Raji (cell line): ENCODE measurements at regions not wholly inside any gene's neighbourhood (a gene's known extent, or its start where the extent isn't known, plus 50 kb on each side); places are given as distances from the start of the nearest gene placed in this dataset.

Source experiments
- POLR2A ChIP-seq: IDR thresholded peaks from 2 replicates; pipeline ENCODE4 v1.6.1; 2011; ENCODE audit warnings: low read depth, low read length, control low read depth; ENCODE audit not compliant: insufficient read depth

DNA sequence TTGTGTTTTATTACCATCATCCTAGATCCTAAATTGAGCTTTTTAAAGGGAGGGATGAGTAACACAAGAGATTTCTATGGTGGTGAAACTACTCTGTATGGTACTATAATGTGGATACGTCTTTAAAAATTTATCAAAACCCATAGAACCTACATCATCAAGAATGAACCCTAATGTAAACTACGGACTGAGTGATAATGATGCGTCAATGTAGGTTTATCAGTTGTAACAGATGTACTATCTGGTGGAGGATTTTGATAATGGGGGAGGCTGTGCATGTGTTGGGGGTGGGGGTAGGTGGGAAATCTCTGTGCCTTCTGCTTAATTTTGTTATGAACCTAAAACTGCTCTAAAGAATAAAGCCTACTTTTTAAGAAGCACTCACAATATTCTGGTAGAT, 724.1 kb upstream of the SOX9 start:
- TF ChIP-seq POLR2A, result no peak

DNA sequence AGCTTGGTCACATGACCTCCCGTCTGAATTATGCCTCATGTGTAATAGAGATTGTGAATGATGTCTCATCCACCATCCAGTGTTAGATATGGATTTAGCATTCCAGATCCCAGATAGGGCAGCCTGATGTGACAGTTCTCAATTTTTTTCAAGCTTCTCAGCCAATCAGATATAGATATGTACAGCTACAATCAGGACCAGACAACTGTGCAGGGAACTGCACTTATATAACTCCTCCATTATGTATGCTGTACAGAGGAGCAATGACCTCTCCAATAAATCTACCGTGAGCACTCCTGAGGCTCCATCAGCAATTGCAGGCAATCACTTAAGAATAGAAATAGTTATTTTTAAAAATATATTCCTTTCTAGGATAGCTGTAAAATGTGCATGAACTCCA, 722.8 kb upstream of the SOX9 start:
- no peak for TF ChIP-seq POLR2A

DNA sequence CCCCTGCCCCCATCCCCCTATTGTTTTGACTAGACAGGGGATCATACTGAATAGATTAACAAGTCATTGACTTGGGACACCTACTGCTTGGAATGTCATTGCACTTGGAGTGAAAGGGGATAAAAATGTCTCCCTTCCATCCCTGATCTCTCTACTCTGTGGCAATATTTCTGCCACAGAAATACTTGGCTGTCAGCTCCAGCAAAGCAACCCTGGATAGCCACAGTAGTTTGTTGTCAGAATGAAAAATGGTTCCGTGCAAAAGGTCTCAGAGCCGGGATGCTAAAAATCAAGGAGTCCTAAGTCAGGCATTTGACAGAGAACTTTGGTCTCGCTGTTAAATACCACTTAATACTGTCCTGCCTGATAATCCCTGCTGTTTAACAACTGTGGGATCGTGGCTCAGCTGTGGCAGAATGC, 722.0 kb upstream of the SOX9 start:
- no peak for TF ChIP-seq POLR2A

DNA sequence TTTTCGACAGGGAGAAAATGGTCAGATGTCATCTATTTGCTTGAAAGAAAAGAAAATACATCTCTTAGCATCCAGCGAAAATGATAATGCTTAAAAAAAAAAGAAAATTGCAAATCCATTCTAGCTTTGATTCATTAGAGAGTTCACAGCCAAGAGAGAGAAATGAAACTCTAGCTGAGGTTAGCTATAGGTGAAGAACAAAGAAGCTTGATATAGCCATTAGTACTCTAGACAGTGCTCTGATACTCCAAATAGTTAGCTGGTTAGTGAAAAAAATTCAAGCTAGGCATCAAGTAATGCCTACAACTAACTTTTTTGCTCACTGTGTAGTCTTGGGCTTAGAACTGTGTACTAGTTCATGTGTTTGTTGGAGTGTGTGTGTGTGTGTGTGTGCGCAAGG, 721.6 kb upstream of the SOX9 start:
- no peak for TF ChIP-seq POLR2A

DNA sequence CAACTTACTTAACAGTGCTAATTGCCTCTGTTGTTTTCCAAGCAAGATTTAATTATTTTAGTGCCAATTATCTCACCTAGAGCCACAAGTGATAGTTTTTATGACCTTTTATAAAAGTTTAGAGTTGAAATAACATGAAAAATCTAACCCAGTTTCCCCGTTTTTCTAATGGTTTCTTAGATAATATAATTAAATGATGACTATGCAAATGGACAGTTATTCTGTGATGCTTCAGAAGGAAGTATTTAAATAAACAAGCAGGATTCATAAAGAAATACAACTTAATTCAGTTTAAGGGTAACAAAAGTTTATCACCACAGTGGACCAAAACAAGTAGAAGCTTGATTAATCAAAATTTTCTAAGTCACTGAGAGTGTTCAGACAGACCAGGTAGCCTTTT, 721.2 kb upstream of the SOX9 start:
- TF ChIP-seq POLR2A, result no peak

DNA sequence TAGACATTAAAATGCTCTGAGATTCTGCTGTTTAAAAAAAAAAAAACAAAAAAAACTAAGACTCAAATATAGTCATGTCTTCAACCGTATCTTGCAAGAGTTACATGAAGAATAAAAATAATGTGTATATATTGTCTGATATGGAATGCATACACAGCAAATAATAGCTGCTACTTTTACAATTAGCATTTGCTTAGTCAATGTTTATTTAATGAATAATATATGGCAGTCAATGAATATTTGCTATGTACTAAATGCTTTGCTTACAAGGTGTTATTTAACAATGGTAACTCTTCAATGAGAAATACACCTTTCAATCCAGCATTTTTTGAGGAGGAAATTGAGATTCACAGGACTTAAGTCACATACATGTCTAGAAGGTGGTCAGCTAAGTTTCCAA, 718.8 kb upstream of the SOX9 start:
- TF ChIP-seq POLR2A, result no peak

DNA sequence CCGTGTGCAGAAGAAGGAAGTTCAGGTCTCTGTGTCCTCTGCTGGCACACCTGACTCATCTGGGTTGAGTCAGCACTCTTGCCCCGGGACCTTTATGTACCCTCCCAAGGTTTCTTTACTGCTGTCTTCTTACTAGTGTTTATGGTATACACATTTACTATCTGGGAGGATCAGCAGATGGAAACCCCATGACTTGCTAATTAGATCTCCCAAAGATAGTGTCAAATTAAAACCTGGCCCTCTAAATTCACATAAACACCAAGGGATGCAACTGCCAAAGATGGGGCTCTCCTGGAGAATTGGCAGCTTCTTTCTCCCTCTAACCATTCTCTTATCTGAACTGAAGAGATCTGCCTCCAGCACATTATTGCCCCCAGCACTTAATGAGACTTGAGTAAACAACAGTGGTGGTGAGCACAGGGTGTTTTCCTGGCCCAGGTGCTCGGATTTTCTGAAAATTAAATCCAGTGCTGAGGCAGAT, 718.1 kb upstream of the SOX9 start:
- TF ChIP-seq POLR2A, result no peak

DNA sequence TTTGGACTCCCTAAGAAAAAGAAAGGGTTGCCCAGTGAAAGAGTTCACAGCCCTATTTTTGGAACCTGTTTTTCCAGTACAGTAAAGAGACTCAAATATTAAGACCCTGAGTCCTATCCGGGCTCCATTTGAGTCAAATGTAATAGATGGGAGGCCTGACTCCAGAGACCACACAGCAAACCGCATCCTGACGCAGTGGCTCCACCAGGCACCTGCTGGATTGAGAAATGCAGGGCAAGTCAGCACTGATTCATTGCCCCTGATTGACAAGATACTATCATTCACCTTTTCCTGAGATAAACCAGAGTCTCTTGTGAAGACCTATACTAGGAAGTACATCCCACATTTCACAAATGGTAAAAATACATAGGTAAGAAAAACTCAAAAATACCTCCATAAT, 715.7 kb upstream of the SOX9 start:
- TF ChIP-seq POLR2A, result no peak

DNA sequence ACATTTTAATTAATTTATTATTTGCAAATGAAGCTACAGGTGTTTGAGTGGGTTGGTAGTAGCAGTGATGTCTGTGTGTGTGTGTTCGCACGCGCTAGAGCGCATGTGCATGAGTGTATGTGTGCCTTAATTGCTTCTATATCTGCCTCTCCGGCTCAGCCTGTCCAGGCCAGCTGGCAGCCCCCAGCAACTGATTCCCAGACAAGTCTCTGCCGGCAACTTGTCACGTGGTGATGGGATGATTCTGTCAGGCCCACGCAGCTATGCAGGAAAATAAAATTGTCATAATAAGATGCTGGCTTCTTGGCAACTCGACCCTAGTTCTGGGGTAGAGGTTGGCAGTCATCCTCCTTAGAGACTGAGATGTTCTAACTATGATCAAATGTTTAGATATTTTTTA, 712.8 kb upstream of the SOX9 start:
- no peak for TF ChIP-seq POLR2A

DNA sequence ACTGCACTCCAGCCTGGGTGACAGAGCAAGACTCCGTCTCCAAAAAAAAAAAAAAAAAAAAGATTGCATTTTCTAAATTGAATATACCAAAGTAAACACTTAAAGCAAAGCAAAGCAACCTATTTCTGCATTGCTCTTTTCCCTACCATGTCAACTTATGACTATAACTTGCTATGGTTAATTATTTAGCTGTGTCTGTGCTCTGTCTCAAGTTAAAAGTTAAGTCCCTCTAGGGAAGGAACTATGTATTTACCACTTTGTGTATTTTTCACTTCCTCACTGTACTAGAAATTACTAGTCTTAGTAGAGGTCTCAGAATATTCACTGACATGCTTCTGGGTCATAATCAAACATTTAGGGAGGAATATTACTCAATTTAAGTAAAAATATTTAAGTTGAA, 711.7 kb upstream of the SOX9 start:
- no peak for TF ChIP-seq POLR2A

DNA sequence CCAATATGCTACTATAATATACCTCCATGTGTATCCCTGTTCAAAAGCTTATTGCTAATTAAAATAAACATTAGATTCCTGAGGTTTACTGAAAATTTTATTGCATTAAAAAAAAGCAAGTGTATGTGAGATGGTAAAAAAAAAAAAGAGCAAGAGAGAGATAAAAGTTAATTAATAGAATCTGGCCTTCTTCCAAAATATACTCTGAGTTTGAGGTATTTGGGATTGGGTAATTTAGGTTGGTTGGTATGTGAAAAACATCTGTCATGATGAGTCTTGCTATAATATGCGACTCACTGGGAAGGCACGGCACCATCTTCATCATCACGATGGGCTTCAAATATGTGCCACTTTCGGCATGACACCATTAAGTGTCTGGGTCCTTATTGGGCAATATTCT, 711.1 kb upstream of the SOX9 start:
- TF ChIP-seq POLR2A, result no peak

DNA sequence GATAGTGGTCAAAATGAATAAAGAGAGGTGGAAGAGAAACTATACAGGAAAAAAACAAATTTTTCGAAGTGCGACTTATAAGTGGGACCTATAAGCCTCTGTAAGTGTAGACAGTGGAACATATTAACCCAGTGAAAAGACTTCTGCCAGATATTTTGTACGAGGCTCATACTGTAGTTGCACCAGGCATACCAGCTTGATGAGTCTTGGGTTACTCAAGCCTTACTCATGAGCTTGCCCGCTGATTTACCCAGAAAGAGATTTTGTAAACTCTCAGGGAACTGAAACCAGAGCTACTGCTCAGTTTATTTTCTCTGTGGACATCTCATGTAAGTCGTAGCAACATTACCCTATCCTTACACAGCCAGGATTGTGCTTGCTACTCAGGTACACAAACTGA, 708.0 kb upstream of the SOX9 start:
- no peak for TF ChIP-seq POLR2A

DNA sequence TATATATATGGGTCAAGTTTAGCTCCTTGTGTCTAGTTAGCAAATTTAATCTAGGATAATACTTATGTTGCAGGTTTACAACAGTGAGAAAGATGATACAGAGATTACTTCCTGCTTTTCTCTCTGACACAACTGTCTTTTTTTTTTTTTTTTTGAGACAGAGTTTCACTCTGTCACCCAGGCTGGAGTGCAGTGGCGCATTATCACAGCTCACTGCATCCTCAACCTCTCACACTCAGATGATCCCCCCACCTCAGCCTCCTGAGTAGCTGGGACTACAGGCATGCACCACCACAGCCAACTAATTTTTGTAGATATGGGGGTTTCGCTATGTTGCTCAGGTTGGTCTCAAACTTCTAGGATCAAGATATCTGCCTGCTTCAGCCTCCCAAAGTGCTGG, 706.9 kb upstream of the SOX9 start:
- 0 out of 2 replicates have a peak, but pooled peaks have one; percentile 27 for TF ChIP-seq POLR2A

DNA sequence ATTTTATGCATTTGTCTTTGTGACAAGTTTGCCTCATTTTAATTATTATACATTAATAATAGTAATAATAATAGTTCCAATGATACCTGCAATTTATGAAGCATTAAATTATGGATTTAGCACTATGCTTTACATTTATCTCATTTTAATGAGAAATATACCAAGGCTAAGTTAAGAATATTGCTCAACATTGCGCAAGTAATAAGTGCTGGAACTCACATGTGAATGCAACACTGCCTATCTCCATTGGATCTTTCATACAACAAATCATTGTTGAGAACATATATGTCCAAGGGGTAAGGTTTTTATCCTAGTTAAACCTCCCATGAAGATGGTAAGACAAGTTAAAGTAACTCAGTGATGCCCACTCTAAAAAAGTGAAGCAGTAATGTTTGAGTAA, 703.7 kb upstream of the SOX9 start:
- no peak for TF ChIP-seq POLR2A

DNA sequence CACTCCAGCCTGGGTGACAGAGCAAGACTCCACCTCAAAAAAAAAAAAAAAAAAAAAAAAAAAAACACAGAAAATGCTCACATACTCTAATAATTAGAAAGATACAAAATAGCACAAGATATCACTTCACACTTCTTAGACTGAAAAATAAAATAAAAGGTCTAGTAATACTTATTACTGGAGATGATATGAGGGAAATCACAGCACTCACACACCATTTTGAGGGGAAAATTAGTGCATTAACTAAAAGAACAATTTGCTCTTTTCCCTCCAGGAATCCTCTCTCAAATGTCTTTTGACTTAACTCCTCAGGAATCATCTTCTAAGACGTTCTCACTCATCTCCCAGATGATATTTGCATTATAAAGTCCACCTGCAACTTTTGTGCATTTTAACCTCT, 697.9 kb upstream of the SOX9 start:
- no peak for TF ChIP-seq POLR2A

DNA sequence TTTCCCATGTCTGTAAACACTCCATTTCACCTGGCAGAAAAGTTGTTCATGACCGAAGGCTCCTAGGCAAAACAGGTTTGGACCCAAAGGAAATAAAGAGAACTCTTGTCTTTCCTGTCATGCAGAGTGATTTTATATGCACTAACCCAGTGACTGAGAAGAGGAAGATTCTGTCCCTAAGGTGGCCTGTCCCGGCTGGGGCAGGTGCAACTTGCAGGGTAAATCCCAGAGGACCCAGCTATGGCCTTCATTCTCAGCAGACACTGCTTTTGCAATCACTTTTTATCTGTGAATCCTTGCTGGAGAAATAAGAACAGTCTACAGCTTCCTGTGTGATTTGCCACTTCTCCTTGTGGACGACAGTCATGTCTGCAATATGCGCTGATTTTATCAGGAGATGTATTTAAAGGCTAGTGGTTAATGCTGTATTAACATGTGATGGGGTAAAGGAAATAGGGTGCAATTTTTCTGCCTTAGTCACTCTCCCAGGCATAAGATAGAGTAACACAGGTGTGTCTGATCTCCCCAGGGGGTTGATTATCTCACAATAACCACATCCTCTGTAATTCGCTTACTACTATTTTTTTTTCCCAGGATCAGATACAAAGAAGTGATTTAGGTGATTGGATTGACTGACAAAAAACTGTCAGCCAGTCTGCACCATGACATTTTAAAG, 696.8 kb upstream of the SOX9 start:
- TF ChIP-seq POLR2A, result no peak

DNA sequence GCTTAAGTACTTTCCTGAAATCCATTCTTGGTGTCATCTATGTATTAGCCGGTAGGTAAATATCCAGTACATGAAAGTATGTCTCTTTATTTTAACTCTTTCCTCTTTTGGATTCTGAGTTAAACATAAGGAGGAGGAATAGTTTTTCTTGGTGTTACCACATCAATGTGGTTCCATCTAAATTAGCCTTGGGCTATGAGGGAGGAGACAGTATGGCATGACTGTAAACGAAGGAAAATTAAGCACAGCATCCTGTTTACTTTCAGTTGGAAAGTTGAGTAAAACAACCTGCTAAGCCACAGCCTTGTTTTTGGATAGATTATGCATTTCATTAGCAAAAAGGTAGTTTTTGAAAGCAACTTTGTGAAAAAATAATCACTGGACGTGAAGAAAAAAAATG, 693.0 kb upstream of the SOX9 start:
- TF ChIP-seq POLR2A, result no peak
